ENCODE measurements at regions not wholly inside any gene's neighbourhood (a gene's known extent, or its start where the extent isn't known, plus 50 kb on each side); places are given as distances from the start of the nearest gene placed in this dataset.
A peak's percentile ranks its signal among the peaks of the same experiment; 100 is the strongest.

GRCh38 chr16:54447576-54448440, 161.2 kb upstream of the IRX3 start:
- H3K4me3 ChIP-seq (ENCODE audit: low read length) = no peak overlapping the region
- no peak overlapping the region for H3K27ac ChIP-seq (ENCODE audit: low read length)
- no peak overlapping the region for H3K9ac ChIP-seq (ENCODE audit: low read length)
- no peaks in the 10 kb centered on the region for H3K9me3 ChIP-seq (ENCODE audit: low read length)
- no peaks in the 10 kb centered on the region for H3K27me3 ChIP-seq (ENCODE audit: low read length)
- H3K36me3 ChIP-seq (ENCODE audit: insufficient read depth, low read length) = no peaks in the 10 kb centered on the region
- no peak overlapping the region for H3K4me2 ChIP-seq (ENCODE audit: low read depth, low read length, poor library complexity, severe bottlenecking)
- H3K4me1 ChIP-seq (ENCODE audit: low read length) = no peaks in the 10 kb centered on the region
- DNase-seq = no peak
- no peak overlapping the region for H2AFZ ChIP-seq (ENCODE audit: low read length)
- H3K9me2 ChIP-seq (replicated peaks; ENCODE audit: insufficient read depth, low read length) = no peaks in the 10 kb centered on the region
- no peaks in the 10 kb centered on the region for H3K79me2 ChIP-seq (ENCODE audit: low read length)
- H4K20me1 ChIP-seq (ENCODE audit: insufficient read depth, low read depth, low read length) = no peaks in the 10 kb centered on the region

GRCh38 chr16:54446639-54447038, 160.1 kb upstream of the IRX3 start:
- Histone ChIP-seq H3K4me2 (ENCODE audit: low read depth, low read length, poor library complexity, severe bottlenecking) (no peak overlapping the region), H3K9me2 (replicated peaks; ENCODE audit: insufficient read depth, low read length) (no peaks in the 10 kb centered on the region), H3K36me3 (ENCODE audit: insufficient read depth, low read length) (no peaks in the 10 kb centered on the region), H3K4me3 (ENCODE audit: low read length) (no peak overlapping the region), H3K27ac (ENCODE audit: low read length) (no peak overlapping the region), H3K4me1 (ENCODE audit: low read length) (no peaks in the 10 kb centered on the region), H2AFZ (ENCODE audit: low read length) (no peak overlapping the region), H3K9ac (ENCODE audit: low read length) (no peak overlapping the region), H3K9me3 (ENCODE audit: low read length) (no peaks in the 10 kb centered on the region), H4K20me1 (ENCODE audit: insufficient read depth, low read depth, low read length) (no peaks in the 10 kb centered on the region), H3K79me2 (ENCODE audit: low read length) (no peaks in the 10 kb centered on the region), H3K27me3 (ENCODE audit: low read length) (no peaks in the 10 kb centered on the region)
- DNase-seq = no peak

GRCh38 chr16:54444851-54445458, 158.4 kb upstream of the IRX3 start:
- DNase-seq = no peak
- H3K4me2 ChIP-seq (ENCODE audit: low read depth, low read length, poor library complexity, severe bottlenecking) = no peak overlapping the region
- no peak overlapping the region for H3K4me3 ChIP-seq (ENCODE audit: low read length)
- H3K4me1 ChIP-seq (ENCODE audit: low read length) = no peaks in the 10 kb centered on the region
- H3K9ac ChIP-seq (ENCODE audit: low read length) = no peak overlapping the region
- H3K27ac ChIP-seq (ENCODE audit: low read length) = no peak overlapping the region
- no peak overlapping the region for H2AFZ ChIP-seq (ENCODE audit: low read length)
- H3K27me3 ChIP-seq (ENCODE audit: low read length) = no peaks in the 10 kb centered on the region
- no peaks in the 10 kb centered on the region for H3K79me2 ChIP-seq (ENCODE audit: low read length)
- no peaks in the 10 kb centered on the region for H3K9me2 ChIP-seq (replicated peaks; ENCODE audit: insufficient read depth, low read length)
- H4K20me1 ChIP-seq (ENCODE audit: insufficient read depth, low read depth, low read length) = no peaks in the 10 kb centered on the region
- no peaks in the 10 kb centered on the region for H3K9me3 ChIP-seq (ENCODE audit: low read length)
- no peaks in the 10 kb centered on the region for H3K36me3 ChIP-seq (ENCODE audit: insufficient read depth, low read length)

- H3K4me2 ChIP-seq (ENCODE audit: low read depth, low read length, poor library complexity, severe bottlenecking) = no peak overlapping the region
- H2AFZ ChIP-seq (ENCODE audit: low read length) = no peak overlapping the region
- H3K9me3 ChIP-seq (ENCODE audit: low read length) = no peaks in the 10 kb centered on the region
- no peaks in the 10 kb centered on the region for H3K4me1 ChIP-seq (ENCODE audit: low read length)
- no peak overlapping the region for H3K4me3 ChIP-seq (ENCODE audit: low read length)
- no peak overlapping the region for H3K9ac ChIP-seq (ENCODE audit: low read length)
- no peak for DNase-seq
- no peaks in the 10 kb centered on the region for H3K9me2 ChIP-seq (replicated peaks; ENCODE audit: insufficient read depth, low read length)
- H3K79me2 ChIP-seq (ENCODE audit: low read length) = no peaks in the 10 kb centered on the region
- H3K36me3 ChIP-seq (ENCODE audit: insufficient read depth, low read length) = no peaks in the 10 kb centered on the region
- no peak overlapping the region for H3K27ac ChIP-seq (ENCODE audit: low read length)
- H3K27me3 ChIP-seq (ENCODE audit: low read length) = no peaks in the 10 kb centered on the region
- no peaks in the 10 kb centered on the region for H4K20me1 ChIP-seq (ENCODE audit: insufficient read depth, low read depth, low read length)
Observed at GRCh38 chr16:54443839-54444238, 157.3 kb upstream of the IRX3 start.

GRCh38 chr16:54443352-54443751, 156.8 kb upstream of the IRX3 start:
- Histone ChIP-seq H3K4me3 (ENCODE audit: low read length) (no peak overlapping the region), H3K36me3 (ENCODE audit: insufficient read depth, low read length) (no peaks in the 10 kb centered on the region), H2AFZ (ENCODE audit: low read length) (no peak overlapping the region), H3K4me2 (ENCODE audit: low read depth, low read length, poor library complexity, severe bottlenecking) (no peak overlapping the region), H3K4me1 (ENCODE audit: low read length) (no peaks in the 10 kb centered on the region), H3K9ac (ENCODE audit: low read length) (no peak overlapping the region), H3K9me2 (replicated peaks; ENCODE audit: insufficient read depth, low read length) (no peaks in the 10 kb centered on the region), H4K20me1 (ENCODE audit: insufficient read depth, low read depth, low read length) (no peaks in the 10 kb centered on the region), H3K27ac (ENCODE audit: low read length) (no peak overlapping the region), H3K79me2 (ENCODE audit: low read length) (no peaks in the 10 kb centered on the region), H3K9me3 (ENCODE audit: low read length) (no peaks in the 10 kb centered on the region), H3K27me3 (ENCODE audit: low read length) (no peaks in the 10 kb centered on the region)
- no peak for DNase-seq

- no peak for DNase-seq
- Histone ChIP-seq H3K4me1 (ENCODE audit: low read length) (no peaks in the 10 kb centered on the region), H3K36me3 (ENCODE audit: insufficient read depth, low read length) (no peaks in the 10 kb centered on the region), H2AFZ (ENCODE audit: low read length) (no peak overlapping the region), H4K20me1 (ENCODE audit: insufficient read depth, low read depth, low read length) (no peaks in the 10 kb centered on the region), H3K4me3 (ENCODE audit: low read length) (no peak overlapping the region), H3K4me2 (ENCODE audit: low read depth, low read length, poor library complexity, severe bottlenecking) (no peak overlapping the region), H3K9me3 (ENCODE audit: low read length) (no peaks in the 10 kb centered on the region), H3K9ac (ENCODE audit: low read length) (no peak overlapping the region), H3K9me2 (replicated peaks; ENCODE audit: insufficient read depth, low read length) (no peaks in the 10 kb centered on the region), H3K79me2 (ENCODE audit: low read length) (no peaks in the 10 kb centered on the region), H3K27ac (ENCODE audit: low read length) (no peak overlapping the region), H3K27me3 (ENCODE audit: low read length) (no peaks in the 10 kb centered on the region)
Observed at GRCh38 chr16:54442864-54443263, 156.3 kb upstream of the IRX3 start.

- no peaks in the 10 kb centered on the region for H3K9me3 ChIP-seq (ENCODE audit: low read length)
- no peaks in the 10 kb centered on the region for H3K79me2 ChIP-seq (ENCODE audit: low read length)
- no peaks in the 10 kb centered on the region for H3K4me1 ChIP-seq (ENCODE audit: low read length)
- H3K4me3 ChIP-seq (ENCODE audit: low read length) = no peak overlapping the region
- H4K20me1 ChIP-seq (ENCODE audit: insufficient read depth, low read depth, low read length) = no peaks in the 10 kb centered on the region
- no peaks in the 10 kb centered on the region for H3K9me2 ChIP-seq (replicated peaks; ENCODE audit: insufficient read depth, low read length)
- no peak for DNase-seq
- no peaks in the 10 kb centered on the region for H3K36me3 ChIP-seq (ENCODE audit: insufficient read depth, low read length)
- no peak overlapping the region for H3K9ac ChIP-seq (ENCODE audit: low read length)
- no peak overlapping the region for H3K27ac ChIP-seq (ENCODE audit: low read length)
- H2AFZ ChIP-seq (ENCODE audit: low read length) = no peak overlapping the region
- no peak overlapping the region for H3K4me2 ChIP-seq (ENCODE audit: low read depth, low read length, poor library complexity, severe bottlenecking)
- no peaks in the 10 kb centered on the region for H3K27me3 ChIP-seq (ENCODE audit: low read length)
Observed at GRCh38 chr16:54438469-54438868, 151.9 kb upstream of the IRX3 start.

GRCh38 chr16:54437921-54438320, 151.3 kb upstream of the IRX3 start:
- Histone ChIP-seq H3K9me3 (ENCODE audit: low read length) (no peaks in the 10 kb centered on the region), H3K4me2 (ENCODE audit: low read depth, low read length, poor library complexity, severe bottlenecking) (no peak overlapping the region), H3K4me1 (ENCODE audit: low read length) (no peaks in the 10 kb centered on the region), H3K27ac (ENCODE audit: low read length) (no peak overlapping the region), H3K79me2 (ENCODE audit: low read length) (no peaks in the 10 kb centered on the region), H3K27me3 (ENCODE audit: low read length) (no peaks in the 10 kb centered on the region), H4K20me1 (ENCODE audit: insufficient read depth, low read depth, low read length) (no peaks in the 10 kb centered on the region), H3K9ac (ENCODE audit: low read length) (no peak overlapping the region), H3K9me2 (replicated peaks; ENCODE audit: insufficient read depth, low read length) (no peaks in the 10 kb centered on the region), H3K4me3 (ENCODE audit: low read length) (no peak overlapping the region), H2AFZ (ENCODE audit: low read length) (no peak overlapping the region), H3K36me3 (ENCODE audit: insufficient read depth, low read length) (no peaks in the 10 kb centered on the region)
- peak; percentile 52 for DNase-seq

Measured in Karpas-422 (cell line).